ENCODE measurements at regions not wholly inside any gene's neighbourhood (a gene's known extent, or its start where the extent isn't known, plus 50 kb on each side); places are given as distances from the start of the nearest gene placed in this dataset.

DNA sequence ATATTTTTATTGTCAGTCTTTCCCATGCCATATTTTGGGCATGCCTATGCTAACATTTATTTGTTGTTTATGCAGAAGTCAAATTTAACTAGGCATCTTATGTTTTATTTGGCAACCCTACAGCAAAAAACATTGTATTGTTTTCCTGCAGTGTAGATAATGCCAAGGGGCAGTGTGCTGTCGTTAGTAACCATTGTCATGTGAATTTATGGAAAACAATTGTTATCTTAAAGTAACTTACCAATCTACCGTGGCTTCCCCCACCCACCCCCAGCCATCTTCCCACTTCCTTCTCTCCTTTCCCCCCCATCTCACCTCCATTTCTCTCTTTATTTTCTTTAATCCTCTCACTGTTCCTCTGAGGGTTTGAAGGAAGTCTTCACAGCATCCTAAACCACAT lies 370.5 kb downstream of the ACTR3B start:
- no peak for ATAC-seq
- Histone ChIP-seq H3K36me3 (no peaks in the 10 kb centered on the region), H3K4me1 (no peaks in the 10 kb centered on the region), H3K27ac (no peak overlapping the region), H3K4me3 (no peak overlapping the region), H3K27me3 (no peaks in the 10 kb centered on the region), H3K9me3 (no peaks in the 10 kb centered on the region)
- intact Hi-C loops (cut with DNase I): no loop called here
- 9% methylated on average over 2 of the region's 2 CpGs for WGBS (ENCODE audit: insufficient coverage, low coverage, low lambda C conversion rate, missing lambda C conversion rate)
- DNase-seq: no peak
- TF ChIP-seq, protein P1, sequence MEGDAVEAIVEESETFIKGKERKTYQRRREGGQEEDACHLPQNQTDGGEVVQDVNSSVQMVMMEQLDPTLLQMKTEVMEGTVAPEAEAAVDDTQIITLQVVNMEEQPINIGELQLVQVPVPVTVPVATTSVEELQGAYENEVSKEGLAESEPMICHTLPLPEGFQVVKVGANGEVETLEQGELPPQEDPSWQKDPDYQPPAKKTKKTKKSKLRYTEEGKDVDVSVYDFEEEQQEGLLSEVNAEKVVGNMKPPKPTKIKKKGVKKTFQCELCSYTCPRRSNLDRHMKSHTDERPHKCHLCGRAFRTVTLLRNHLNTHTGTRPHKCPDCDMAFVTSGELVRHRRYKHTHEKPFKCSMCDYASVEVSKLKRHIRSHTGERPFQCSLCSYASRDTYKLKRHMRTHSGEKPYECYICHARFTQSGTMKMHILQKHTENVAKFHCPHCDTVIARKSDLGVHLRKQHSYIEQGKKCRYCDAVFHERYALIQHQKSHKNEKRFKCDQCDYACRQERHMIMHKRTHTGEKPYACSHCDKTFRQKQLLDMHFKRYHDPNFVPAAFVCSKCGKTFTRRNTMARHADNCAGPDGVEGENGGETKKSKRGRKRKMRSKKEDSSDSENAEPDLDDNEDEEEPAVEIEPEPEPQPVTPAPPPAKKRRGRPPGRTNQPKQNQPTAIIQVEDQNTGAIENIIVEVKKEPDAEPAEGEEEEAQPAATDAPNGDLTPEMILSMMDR (IDR thresholded peaks at IDR 0.05): no peak
- TF ChIP-seq POLR2A (IDR thresholded peaks at IDR 0.05): no peak

DNA sequence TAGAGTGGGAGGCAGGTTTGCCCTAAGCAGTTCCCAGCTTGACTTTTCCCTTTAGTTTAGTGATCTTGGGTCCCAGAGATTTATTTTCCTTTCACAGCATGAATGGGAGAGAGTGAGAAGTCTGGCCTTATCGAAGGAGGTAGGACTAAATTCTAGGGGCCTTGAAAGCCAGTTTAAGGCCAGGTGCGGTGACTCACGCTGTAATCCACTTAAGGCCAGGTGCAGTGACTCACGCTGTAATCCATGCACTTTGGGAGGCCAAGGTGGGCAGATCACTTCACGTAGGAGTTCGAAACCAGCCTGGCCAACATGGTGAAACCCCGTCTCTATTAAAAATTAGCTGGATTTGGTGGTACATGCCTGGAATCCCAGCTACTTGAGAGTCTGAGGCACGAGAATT lies 392.2 kb downstream of the ACTR3B start:
- 55% methylated on average over 8 of the region's 8 CpGs for WGBS (ENCODE audit: insufficient coverage, low coverage, low lambda C conversion rate, missing lambda C conversion rate)
- Histone ChIP-seq H3K9me3 (no peaks in the 10 kb centered on the region), H3K27ac (no peak overlapping the region), H3K36me3 (no peaks in the 10 kb centered on the region), H3K27me3 (no peaks in the 10 kb centered on the region), H3K4me3 (no peak overlapping the region), H3K4me1 (no peaks in the 10 kb centered on the region)
- ATAC-seq (no peak), DNase-seq (no peak)
- no peak for TF ChIP-seq POLR2A (IDR thresholded peaks at IDR 0.05)
- TF ChIP-seq, protein P1 (IDR thresholded peaks at IDR 0.05): no peak
- intact Hi-C loops (cut with DNase I): no loop called here

DNA sequence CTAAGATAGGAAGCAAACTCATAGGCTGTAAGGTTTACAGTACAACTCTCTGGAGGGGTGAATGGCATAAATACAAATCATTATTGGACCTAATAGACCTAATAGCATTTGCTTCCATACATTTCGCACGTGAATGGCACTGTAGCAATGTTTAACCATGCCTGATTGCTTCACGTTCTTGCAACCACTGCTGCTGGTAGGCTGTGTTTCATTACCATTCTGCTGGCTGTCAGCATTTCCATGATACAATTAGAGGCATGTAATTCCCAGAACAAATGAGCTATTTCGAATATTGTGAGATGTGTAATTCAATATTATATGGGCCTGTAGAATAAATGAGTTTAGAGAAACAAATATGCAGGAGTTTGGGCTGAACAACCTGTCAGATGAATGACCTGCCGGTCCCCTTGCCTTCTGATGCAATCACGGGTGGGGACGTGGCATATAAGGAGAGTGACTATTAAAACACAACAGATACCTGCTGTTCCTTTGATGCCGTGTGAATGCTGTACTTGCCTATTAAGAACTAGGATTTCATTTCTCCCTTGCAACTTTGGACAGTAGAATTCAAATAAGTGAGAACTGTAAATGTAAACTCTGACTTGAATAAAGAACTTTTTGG lies 393.4 kb downstream of the ACTR3B start:
- TF ChIP-seq, protein P1 (IDR thresholded peaks at IDR 0.05): no peak
- TF ChIP-seq POLR2A (IDR thresholded peaks at IDR 0.05): no peak

DNA sequence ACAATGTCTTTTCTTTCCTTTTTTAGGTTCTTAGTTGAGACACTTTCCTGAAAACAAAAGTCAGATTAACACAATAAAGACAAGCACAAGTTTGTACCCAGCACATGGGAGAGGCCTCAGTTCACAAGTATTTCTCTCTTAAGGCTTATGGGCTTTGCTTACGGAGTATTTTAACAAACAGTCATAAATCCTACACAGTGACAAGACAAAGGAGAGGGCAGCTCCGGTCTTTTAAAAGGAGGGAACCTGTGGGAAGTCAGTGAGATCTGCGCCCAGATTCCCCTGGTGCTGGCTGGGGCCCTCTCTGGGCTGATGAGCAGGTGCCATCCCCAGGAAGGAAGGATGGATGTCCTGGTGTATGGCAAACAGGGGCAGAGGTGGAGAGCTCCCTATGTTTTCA lies 398.6 kb downstream of the ACTR3B start:
- no peak for TF ChIP-seq POLR2A (IDR thresholded peaks at IDR 0.05)
- TF ChIP-seq, protein P1 (IDR thresholded peaks at IDR 0.05): no peak
- WGBS (ENCODE audit: insufficient coverage, low coverage, low lambda C conversion rate, missing lambda C conversion rate): 56% methylated on average over 3 of the region's 3 CpGs
- ATAC-seq (no peak), DNase-seq (no peak)
- H3K36me3 ChIP-seq: no peaks in the 10 kb centered on the region
- no peaks in the 10 kb centered on the region for H3K27me3 ChIP-seq
- intact Hi-C loops (cut with DNase I): no loop called here
- no peaks in the 10 kb centered on the region for H3K4me1 ChIP-seq
- no peak overlapping the region for H3K27ac ChIP-seq
- H3K9me3 ChIP-seq: no peaks in the 10 kb centered on the region
- H3K4me3 ChIP-seq: no peak overlapping the region

More for the DNA sequence above, 393.4 kb downstream of the ACTR3B start:
- Histone ChIP-seq H3K36me3 (no peaks in the 10 kb centered on the region), H3K4me3 (no peak overlapping the region), H3K9me3 (no peaks in the 10 kb centered on the region), H3K4me1 (no peaks in the 10 kb centered on the region), H3K27me3 (no peaks in the 10 kb centered on the region), H3K27ac (no peak overlapping the region)
- intact Hi-C loops (cut with DNase I): no loop called here
- DNase-seq (no peak), ATAC-seq (no peak)
- WGBS (ENCODE audit: insufficient coverage, low coverage, low lambda C conversion rate, missing lambda C conversion rate): 40% methylated on average over 8 of the region's 8 CpGs

DNA sequence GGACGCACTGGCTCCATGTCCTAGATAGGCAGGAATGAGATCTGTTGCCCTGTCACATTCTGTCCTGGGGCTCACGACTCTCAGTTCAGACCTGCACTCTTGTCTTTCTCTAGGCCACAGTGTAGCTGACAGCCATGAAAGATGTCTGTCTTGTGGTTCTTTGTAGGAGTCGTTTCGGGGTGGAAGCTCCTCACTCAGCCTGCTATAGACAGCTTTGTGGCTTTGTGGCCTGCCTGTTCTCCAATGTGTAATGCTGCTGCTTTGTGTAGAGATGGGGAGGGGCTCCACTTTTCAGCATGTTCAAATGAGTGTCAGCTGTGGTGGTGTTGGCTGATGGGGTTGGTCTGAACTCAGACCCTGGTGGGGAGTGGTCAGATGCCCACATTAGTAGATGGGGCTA lies 410.7 kb downstream of the ACTR3B start:
- no peaks in the 10 kb centered on the region for H3K9me3 ChIP-seq
- intact Hi-C loops (cut with DNase I): no loop called here
- no peaks in the 10 kb centered on the region for H3K36me3 ChIP-seq
- no peak for TF ChIP-seq POLR2A (IDR thresholded peaks at IDR 0.05)
- TF ChIP-seq, protein P1 (IDR thresholded peaks at IDR 0.05): no peak
- no peak for ATAC-seq
- no peaks in the 10 kb centered on the region for H3K27me3 ChIP-seq
- DNase-seq: no peak
- 75% methylated on average over 3 of the region's 4 CpGs for WGBS (ENCODE audit: insufficient coverage, low coverage, low lambda C conversion rate, missing lambda C conversion rate)
- no peak overlapping the region for H3K27ac ChIP-seq
- H3K4me1 ChIP-seq: no peaks in the 10 kb centered on the region
- no peak overlapping the region for H3K4me3 ChIP-seq
